Panc1 (cell line): ENCODE measurements at regions not wholly inside any gene's neighbourhood (a gene's known extent, or its start where the extent isn't known, plus 50 kb on each side); places are given as distances from the start of the nearest gene placed in this dataset.

Experiments used
- POLR2AphosphoS5 ChIP-seq: IDR thresholded peaks from 2 replicates; pipeline ENCODE4 v1.6.1; 2012; ENCODE audit warnings: mild to moderate bottlenecking, low read depth, low read length, moderate library complexity
- SIN3A ChIP-seq: IDR thresholded peaks from 2 replicates; pipeline ENCODE4 v1.6.1; 2012; ENCODE audit warnings: low read depth, mild to moderate bottlenecking, low read length, moderate library complexity, borderline replicate concordance; ENCODE audit not compliant: insufficient read depth
- TF ChIP-seq, protein P1 (sequence below): fragments of 450-650 bp; IDR thresholded peaks from 2 replicates; pipeline ENCODE4 v1.5.1; 2017; ENCODE audit warnings: mild to moderate bottlenecking
- TF ChIP-seq, protein P2 (sequence below), 2 experiments: IDR thresholded peaks; 2 replicates each; pipeline ENCODE4 v1.6.1; 2011 to 2012; ENCODE audit warnings: low read depth in 2 of 2, control low read depth in 1 of 2, low read length in 1 of 2, mild to moderate bottlenecking in 1 of 2, moderate library complexity in 1 of 2; ENCODE audit not compliant: insufficient read depth in 1 of 2

- TF ChIP-seq, protein P1, sequence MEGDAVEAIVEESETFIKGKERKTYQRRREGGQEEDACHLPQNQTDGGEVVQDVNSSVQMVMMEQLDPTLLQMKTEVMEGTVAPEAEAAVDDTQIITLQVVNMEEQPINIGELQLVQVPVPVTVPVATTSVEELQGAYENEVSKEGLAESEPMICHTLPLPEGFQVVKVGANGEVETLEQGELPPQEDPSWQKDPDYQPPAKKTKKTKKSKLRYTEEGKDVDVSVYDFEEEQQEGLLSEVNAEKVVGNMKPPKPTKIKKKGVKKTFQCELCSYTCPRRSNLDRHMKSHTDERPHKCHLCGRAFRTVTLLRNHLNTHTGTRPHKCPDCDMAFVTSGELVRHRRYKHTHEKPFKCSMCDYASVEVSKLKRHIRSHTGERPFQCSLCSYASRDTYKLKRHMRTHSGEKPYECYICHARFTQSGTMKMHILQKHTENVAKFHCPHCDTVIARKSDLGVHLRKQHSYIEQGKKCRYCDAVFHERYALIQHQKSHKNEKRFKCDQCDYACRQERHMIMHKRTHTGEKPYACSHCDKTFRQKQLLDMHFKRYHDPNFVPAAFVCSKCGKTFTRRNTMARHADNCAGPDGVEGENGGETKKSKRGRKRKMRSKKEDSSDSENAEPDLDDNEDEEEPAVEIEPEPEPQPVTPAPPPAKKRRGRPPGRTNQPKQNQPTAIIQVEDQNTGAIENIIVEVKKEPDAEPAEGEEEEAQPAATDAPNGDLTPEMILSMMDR: no peak
- no peak for TF ChIP-seq POLR2AphosphoS5
- TF ChIP-seq, protein P2, sequence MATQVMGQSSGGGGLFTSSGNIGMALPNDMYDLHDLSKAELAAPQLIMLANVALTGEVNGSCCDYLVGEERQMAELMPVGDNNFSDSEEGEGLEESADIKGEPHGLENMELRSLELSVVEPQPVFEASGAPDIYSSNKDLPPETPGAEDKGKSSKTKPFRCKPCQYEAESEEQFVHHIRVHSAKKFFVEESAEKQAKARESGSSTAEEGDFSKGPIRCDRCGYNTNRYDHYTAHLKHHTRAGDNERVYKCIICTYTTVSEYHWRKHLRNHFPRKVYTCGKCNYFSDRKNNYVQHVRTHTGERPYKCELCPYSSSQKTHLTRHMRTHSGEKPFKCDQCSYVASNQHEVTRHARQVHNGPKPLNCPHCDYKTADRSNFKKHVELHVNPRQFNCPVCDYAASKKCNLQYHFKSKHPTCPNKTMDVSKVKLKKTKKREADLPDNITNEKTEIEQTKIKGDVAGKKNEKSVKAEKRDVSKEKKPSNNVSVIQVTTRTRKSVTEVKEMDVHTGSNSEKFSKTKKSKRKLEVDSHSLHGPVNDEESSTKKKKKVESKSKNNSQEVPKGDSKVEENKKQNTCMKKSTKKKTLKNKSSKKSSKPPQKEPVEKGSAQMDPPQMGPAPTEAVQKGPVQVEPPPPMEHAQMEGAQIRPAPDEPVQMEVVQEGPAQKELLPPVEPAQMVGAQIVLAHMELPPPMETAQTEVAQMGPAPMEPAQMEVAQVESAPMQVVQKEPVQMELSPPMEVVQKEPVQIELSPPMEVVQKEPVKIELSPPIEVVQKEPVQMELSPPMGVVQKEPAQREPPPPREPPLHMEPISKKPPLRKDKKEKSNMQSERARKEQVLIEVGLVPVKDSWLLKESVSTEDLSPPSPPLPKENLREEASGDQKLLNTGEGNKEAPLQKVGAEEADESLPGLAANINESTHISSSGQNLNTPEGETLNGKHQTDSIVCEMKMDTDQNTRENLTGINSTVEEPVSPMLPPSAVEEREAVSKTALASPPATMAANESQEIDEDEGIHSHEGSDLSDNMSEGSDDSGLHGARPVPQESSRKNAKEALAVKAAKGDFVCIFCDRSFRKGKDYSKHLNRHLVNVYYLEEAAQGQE (IDR thresholded peaks at IDR 0.05; ENCODE audit: insufficient read depth in 1 of 2, low read depth in 2 of 2, low read length in 1 of 2): no peak
- no peak for TF ChIP-seq SIN3A
Measured at GRCh38 chr3:82802501-82802900, 1041.1 kb upstream of the GBE1 start.
